Astrocyte (in vitro differentiated cells and primary cell): ENCODE measurements at regions not wholly inside any gene's neighbourhood (a gene's known extent, or its start where the extent isn't known, plus 50 kb on each side); places are given as distances from the start of the nearest gene placed in this dataset.

ENCODE experiments used
- EZH2 ChIP-seq: IDR thresholded peaks from 2 replicates; pipeline ENCODE4 v1.6.1; 2012; ENCODE audit warnings: mild to moderate bottlenecking, low read length, inconsistent platforms; ENCODE audit not compliant: insufficient read depth
- TF ChIP-seq, protein P1 (sequence below): IDR thresholded peaks from 2 replicates; pipeline ENCODE4 v1.5.1; 2011; ENCODE audit warnings: low read depth, mild to moderate bottlenecking, inconsistent platforms, low read length, moderate library complexity; ENCODE audit not compliant: insufficient read depth

DNA sequence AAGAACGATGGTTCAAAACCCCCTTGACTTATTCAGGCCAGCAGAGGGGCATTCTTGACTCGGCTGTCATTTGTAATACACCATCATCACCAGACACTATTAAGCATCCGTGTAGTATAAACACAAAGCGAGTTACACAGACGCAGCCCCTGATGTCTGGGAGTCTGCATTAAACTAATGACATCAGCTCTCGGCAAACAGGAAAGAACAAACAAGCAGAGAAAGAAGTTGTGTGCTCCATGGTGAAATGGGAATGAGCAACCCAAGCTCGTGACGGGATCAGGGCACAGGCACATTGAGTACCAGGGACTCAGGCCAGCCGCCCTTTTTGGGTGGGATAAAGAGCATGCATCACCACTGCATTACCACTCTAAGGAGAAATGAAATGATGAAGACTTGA is 460.1 kb downstream of the MED13L start:
- TF ChIP-seq, protein P1, sequence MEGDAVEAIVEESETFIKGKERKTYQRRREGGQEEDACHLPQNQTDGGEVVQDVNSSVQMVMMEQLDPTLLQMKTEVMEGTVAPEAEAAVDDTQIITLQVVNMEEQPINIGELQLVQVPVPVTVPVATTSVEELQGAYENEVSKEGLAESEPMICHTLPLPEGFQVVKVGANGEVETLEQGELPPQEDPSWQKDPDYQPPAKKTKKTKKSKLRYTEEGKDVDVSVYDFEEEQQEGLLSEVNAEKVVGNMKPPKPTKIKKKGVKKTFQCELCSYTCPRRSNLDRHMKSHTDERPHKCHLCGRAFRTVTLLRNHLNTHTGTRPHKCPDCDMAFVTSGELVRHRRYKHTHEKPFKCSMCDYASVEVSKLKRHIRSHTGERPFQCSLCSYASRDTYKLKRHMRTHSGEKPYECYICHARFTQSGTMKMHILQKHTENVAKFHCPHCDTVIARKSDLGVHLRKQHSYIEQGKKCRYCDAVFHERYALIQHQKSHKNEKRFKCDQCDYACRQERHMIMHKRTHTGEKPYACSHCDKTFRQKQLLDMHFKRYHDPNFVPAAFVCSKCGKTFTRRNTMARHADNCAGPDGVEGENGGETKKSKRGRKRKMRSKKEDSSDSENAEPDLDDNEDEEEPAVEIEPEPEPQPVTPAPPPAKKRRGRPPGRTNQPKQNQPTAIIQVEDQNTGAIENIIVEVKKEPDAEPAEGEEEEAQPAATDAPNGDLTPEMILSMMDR, result no peak
- TF ChIP-seq EZH2, result no peak
